Daoy (cell line): ENCODE measurements at regions not wholly inside any gene's neighbourhood (a gene's known extent, or its start where the extent isn't known, plus 50 kb on each side); places are given as distances from the start of the nearest gene placed in this dataset.

Experiments
- DNase-seq: peaks from one replicate; pipeline ENCODE4 v3.0.0-alpha.2; 2015; ENCODE audit warnings: low read depth

DNA sequence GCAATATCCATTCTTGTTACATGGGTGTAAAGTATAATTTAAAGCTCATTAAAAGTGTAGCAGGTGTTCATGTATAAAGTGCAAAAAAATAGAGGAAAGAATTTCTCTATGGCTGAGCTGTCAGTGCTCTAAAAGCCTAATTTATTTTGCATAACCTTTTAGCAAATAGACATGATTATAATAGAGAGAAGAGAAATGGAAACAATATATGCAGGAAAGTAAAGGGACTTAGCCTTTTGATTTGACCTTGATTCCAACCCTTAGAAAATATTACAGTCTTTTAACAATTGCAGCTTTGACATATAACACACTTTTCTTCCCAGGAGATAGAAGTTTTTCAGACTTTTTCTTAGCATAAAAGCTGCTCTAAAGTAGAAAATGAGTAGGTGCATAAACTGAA, 978.3 kb downstream of the PCDH18 start:
- DNase-seq, result no peak

DNA sequence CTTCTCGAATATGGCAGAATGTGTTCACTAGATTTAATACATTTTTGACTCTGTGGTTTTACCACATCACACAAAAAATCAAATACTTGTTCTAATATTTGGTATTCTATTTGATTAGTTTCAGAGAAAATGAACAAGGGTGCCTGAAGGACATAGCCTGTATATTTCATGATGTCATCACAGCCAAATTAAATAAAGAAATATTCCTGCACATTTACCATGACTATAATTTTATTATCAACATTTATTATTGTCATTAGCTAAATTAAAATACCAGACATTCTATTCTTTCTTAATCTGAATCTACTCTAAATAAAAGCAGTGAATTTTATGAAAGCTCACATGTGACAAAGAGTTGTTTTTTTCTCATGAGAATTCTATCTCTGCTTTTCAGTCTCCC, 980.5 kb downstream of the PCDH18 start:
- no peak for DNase-seq

DNA sequence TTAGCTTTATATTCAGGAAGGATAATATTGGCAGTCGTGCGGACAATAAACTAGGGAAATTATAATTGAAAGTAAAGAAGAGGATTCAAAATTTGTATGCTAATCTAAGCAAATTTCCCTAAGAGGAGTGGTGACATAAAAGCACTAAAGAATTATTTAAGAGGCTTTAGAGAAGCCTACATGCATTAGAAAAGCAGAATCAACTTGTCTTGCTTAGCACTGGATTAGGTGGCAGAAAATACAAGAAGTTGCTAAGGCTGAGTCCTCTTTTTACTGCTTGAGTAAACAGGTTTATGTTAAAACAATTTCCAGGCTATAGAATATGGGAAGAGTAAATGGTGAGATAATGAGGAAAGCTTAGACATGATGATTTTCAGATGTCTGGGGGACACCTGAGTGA, 991.5 kb downstream of the PCDH18 start:
- no peak for DNase-seq

DNA sequence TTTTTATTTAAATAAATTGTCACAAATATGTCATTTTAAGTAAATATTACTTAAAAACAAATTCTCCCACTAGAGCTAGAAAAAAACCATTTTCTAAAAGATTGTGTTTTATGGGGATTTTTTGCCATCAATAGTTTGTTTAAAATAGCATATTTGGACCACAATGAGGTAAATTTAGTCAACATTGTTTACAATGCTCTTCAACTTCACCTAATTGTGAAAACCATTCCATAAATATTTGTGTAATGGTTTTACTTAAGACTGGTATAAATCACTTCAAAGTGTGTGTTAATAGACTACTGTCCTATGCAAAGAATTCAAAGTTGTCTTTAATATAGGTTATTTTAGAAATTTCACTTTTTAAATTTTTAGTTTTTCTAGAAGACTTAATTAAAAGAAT, 1004.2 kb downstream of the PCDH18 start:
- no peak for DNase-seq

DNA sequence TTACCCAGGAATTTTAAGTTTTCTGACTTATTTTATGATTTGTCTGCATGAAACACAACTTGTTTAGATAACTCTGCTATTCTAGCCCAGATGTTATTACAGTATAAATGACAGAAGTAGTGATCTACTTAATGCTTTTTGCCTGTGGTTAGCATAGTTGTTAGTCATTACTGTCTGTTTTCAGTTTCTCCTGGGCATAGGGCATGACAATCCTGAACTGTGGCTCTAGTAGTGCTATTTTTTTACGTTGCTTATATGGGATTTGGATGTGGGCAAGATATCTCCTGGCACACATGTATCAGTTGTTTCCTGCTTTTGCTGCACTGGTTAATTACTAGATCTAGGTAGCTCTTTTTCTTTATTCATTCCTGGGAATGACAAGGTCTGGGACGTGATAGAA, 1005.8 kb downstream of the PCDH18 start:
- DNase-seq, result peak; percentile 5

DNA sequence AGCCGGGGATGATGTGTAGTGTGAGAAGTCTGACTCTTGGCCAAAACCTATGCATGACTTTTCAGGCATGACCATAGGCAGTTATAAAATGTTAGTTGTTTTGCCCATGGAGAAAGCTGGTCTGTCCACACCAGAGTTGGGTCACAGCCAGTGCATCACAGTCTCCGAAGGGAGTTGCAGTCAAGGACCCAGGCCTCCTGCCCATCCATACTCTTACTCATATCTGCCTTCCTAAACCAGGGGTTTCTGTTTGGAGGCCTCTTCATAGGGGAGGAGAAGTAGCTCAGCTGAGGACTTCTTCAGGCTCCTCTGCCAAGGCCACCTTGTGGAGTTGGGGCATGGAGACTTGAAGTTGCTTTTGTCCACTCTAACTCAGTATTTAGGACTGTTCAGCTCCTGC, 1008.3 kb downstream of the PCDH18 start:
- no peak for DNase-seq

- no peak for DNase-seq
Observed at GRCh38 chr4:136516371-136516770, 1015.9 kb downstream of the PCDH18 start.

- DNase-seq, result no peak
Observed at GRCh38 chr4:136505020-136505419, 1027.3 kb downstream of the PCDH18 start.

DNA sequence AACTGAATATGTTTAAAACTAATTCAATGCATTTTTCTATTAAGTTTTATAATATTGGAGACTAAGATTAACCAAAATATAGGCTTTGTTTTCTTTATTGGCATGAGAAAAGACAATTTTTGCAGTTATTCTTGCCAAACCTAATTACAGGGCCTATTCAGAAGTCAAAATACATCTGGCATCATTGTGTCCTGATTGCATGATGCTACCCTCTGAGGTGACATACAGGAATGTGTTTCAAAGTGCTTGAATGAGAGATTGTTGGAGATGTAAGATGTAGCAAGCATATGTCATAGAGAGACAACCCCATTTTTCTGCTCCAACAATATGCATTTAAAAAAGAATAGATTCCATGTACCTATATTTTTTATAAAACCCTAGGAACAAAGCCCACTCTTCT, 1036.4 kb downstream of the PCDH18 start:
- DNase-seq, result no peak

GRCh38 chr4:136495076-136495475, 1037.2 kb downstream of the PCDH18 start:
- no peak for DNase-seq

- no peak for DNase-seq
Observed at GRCh38 chr4:136489101-136489500, 1043.2 kb downstream of the PCDH18 start.

- no peak for DNase-seq
Observed at GRCh38 chr4:136484996-136485395, 1047.3 kb downstream of the PCDH18 start.

DNA sequence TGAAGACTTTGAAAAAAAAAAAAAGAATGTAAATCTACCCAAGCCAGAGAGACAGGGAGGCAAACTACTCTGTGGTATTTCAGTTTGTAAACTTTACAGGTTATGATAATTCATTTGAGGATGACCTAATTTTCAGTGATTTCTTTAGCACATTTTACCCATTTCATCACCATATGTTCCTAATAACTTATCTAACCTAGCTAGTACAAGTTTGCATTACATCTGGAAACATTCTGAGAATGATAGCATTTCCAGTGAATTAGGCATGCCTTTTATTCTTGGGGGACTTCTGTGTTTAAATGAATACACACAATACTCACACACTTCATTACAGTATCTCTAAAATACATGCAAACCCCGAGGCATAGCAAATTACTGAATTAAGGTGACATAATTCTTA, 1055.5 kb downstream of the PCDH18 start:
- no peak for DNase-seq

- no peak for DNase-seq
Observed at GRCh38 chr4:136471051-136471450, 1061.2 kb downstream of the PCDH18 start.

- no peak for DNase-seq
Observed at GRCh38 chr4:136465691-136466090, 1066.6 kb downstream of the PCDH18 start.

- DNase-seq, result no peak
Observed at GRCh38 chr4:136463941-136464340, 1068.4 kb downstream of the PCDH18 start.

GRCh38 chr4:136461533-136461932, 1070.8 kb downstream of the PCDH18 start:
- DNase-seq, result no peak

DNA sequence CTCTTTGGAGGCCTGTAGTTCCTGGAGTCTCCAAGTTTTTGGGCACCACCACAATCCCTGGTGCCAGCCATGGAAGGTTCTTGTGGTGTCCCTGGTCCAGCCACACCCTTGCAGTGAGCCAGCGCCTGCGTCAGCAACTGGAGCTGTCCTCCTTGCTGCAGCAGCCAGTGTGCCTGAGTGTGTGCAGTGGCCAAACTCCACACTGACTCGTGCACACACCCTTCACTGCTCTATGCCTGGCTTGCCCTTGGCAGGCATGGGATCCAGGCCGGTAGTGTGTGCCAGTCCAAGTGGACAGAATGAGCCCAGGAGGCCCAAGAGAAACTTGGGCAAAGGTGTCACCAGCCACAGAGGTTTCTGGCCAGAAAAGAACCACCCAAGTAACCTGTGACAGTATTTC, 1074.0 kb downstream of the PCDH18 start:
- DNase-seq, result no peak

DNA sequence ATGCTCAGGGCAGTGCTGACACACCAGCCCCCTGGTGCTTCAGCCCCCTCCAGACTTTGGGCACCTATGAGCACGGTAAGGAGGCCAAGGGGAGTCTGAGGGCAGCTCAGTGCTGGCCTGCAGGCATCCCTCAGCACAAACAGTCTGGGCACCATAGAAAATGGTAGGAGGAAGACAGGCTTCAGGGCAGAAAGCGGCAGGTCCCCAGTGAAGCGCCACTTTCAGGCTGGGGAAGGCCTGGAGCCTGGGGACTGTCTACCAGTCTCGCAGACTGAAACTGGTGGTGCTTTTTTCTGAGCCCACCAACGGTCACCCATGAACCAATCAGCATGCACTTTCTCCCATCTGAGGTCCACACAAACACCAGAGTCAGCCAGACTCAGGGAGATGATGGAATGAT, 1074.7 kb downstream of the PCDH18 start:
- no peak for DNase-seq

GRCh38 chr4:136457004-136457403, 1075.3 kb downstream of the PCDH18 start:
- no peak for DNase-seq

- DNase-seq, result no peak
Observed at GRCh38 chr4:136443006-136443405, 1089.3 kb downstream of the PCDH18 start.

- DNase-seq, result no peak
Observed at GRCh38 chr4:136442447-136442846, 1089.8 kb downstream of the PCDH18 start.

DNA sequence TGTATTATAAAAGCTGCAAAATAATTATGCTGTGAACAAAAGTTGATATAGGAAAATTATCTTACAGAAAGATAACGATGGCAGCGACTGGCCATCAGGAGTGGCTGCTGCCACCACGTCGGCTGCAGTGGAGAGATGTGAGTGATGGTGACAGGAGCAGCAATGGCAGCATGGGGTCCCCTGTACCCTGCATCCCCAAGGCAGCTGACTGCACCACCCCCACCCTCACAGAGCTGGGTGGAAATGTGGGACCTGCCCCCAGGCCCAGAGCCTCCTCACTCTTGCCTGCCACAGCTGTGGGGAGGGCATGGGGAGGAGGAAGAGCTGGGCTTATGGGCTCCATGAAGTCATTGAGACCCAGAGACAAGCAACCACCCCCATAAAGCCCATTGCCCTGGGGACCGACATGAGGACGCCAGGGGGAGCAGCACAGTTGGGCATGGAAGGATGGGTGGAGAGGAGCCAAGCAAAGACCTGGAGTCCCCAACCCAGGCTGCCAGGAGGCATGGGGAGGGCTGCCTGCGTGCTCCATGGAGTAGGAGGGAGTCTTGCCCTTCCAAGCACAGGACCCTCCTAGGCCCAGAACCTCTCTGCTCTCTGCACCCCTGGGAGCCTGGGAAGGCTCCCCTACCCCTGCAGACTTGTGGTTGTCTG, 1090.5 kb downstream of the PCDH18 start:
- DNase-seq, result no peak

DNA sequence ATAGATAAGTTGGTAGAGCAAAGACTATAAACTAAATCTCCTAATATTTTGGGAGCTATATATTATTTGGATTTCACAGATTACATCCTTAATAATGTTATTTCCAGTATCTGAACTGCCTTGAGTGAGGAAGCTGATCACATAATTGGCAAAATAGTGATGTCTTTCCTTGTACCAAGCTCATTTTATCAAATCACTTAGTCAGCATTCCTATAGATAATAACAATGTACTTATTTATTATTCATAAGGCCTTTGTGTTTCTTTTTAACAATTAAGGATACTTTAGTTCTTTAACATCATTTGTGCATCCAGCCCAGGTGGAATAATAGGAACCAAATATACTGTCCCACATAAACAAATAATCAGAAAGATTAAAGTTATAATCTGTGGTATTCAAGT, 1093.6 kb downstream of the PCDH18 start:
- DNase-seq, result no peak
